ENCODE measurements at regions not wholly inside any gene's neighbourhood (a gene's known extent, or its start where the extent isn't known, plus 50 kb on each side); places are given as distances from the start of the nearest gene placed in this dataset.

- no peaks in the 10 kb centered on the region for H3K79me2 ChIP-seq (ENCODE audit: insufficient read depth, low read length)
- no peaks in the 10 kb centered on the region for H3K4me1 ChIP-seq (ENCODE audit: insufficient read depth, low read length)
- no peaks in the 10 kb centered on the region for H3K4me1 Mint-ChIP-seq (ENCODE audit: low read depth, unreplicated experiment)
- peaks cover 2% of the 10 kb centered on the region for H3K27me3 ChIP-seq (ENCODE audit: insufficient read depth, low read length)
- H3K9me3 Mint-ChIP-seq (ENCODE audit: unreplicated experiment), result no peaks in the 10 kb centered on the region
- no peak overlapping the region for H3K9ac ChIP-seq (ENCODE audit: low read length)
- DNase-seq (ENCODE audit: low read depth) (no peak), FAIRE-seq (no peak)
- TF ChIP-seq, protein P1, sequence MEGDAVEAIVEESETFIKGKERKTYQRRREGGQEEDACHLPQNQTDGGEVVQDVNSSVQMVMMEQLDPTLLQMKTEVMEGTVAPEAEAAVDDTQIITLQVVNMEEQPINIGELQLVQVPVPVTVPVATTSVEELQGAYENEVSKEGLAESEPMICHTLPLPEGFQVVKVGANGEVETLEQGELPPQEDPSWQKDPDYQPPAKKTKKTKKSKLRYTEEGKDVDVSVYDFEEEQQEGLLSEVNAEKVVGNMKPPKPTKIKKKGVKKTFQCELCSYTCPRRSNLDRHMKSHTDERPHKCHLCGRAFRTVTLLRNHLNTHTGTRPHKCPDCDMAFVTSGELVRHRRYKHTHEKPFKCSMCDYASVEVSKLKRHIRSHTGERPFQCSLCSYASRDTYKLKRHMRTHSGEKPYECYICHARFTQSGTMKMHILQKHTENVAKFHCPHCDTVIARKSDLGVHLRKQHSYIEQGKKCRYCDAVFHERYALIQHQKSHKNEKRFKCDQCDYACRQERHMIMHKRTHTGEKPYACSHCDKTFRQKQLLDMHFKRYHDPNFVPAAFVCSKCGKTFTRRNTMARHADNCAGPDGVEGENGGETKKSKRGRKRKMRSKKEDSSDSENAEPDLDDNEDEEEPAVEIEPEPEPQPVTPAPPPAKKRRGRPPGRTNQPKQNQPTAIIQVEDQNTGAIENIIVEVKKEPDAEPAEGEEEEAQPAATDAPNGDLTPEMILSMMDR (IDR thresholded peaks at IDR 0.05; ENCODE audit: insufficient read depth, low read depth, low read length), result no peak
- no peak for TF ChIP-seq EZH2 (IDR thresholded peaks at IDR 0.05; ENCODE audit: insufficient read depth, low read length)
- H3K36me3 Mint-ChIP-seq (ENCODE audit: low read depth, unreplicated experiment), result no peaks in the 10 kb centered on the region
- H3K9me3 ChIP-seq (ENCODE audit: insufficient read depth, low read depth, low read length), result no peaks in the 10 kb centered on the region
- no peak overlapping the region for H3K27ac ChIP-seq (ENCODE audit: low read depth, low read length)
- H3K4me3 ChIP-seq (ENCODE audit: insufficient read depth, low read depth, low read length), result no peak overlapping the region
- H3K36me3 ChIP-seq (ENCODE audit: insufficient read depth, low read length), result no peaks in the 10 kb centered on the region
- H3K27ac Mint-ChIP-seq (ENCODE audit: unreplicated experiment), result no peak overlapping the region
- no peaks in the 10 kb centered on the region for H4K20me1 ChIP-seq (ENCODE audit: insufficient read depth, low read length)
- H3K27me3 Mint-ChIP-seq (ENCODE audit: low read depth, unreplicated experiment), result peaks cover 21% of the 10 kb centered on the region
- no peak overlapping the region for H2AFZ ChIP-seq (ENCODE audit: low read depth, low read length)
- H3K4me3 Mint-ChIP-seq (ENCODE audit: unreplicated experiment), result no peak overlapping the region
- no peak overlapping the region for H3K4me2 ChIP-seq (ENCODE audit: low read length)
Measured at GRCh38 chr10:8233049-8233448, 178.6 kb downstream of the GATA3 start.

DNA sequence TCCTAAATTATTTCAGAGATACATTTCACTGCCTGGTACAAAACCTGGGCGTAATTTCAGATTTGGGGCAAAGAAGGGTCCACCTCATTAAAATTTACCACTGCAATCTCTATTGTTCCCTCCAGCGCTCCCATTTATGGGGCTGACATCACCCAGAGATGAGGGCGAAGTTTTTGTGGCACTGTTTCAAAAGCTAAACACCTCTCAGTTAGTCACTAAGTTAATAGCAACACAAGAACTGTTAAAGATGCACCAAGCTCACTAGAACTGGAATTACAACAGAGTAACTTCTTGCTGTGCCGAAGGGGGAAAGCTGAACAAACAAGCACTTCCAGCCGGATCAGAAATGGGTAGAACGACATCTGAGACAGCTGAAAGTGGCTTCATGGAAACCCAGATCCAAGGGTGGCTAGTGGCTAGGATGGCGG is 179.4 kb downstream of the GATA3 start:
- no peak for FAIRE-seq
- Histone ChIP-seq H3K4me3 (ENCODE audit: insufficient read depth, low read depth, low read length) (no peak overlapping the region), H4K20me1 (ENCODE audit: insufficient read depth, low read length) (no peaks in the 10 kb centered on the region), H3K79me2 (ENCODE audit: insufficient read depth, low read length) (no peaks in the 10 kb centered on the region), H3K4me2 (ENCODE audit: low read length) (no peak overlapping the region), H2AFZ (ENCODE audit: low read depth, low read length) (no peak overlapping the region), H3K9ac (ENCODE audit: low read length) (no peak overlapping the region), H3K27me3 (ENCODE audit: insufficient read depth, low read length) (no peaks in the 10 kb centered on the region), H3K9me3 (ENCODE audit: insufficient read depth, low read depth, low read length) (no peaks in the 10 kb centered on the region), H3K4me1 (ENCODE audit: insufficient read depth, low read length) (no peaks in the 10 kb centered on the region), H3K36me3 (ENCODE audit: insufficient read depth, low read length) (no peaks in the 10 kb centered on the region), H3K27ac (ENCODE audit: low read depth, low read length) (no peak overlapping the region)
- TF ChIP-seq, protein P1 (IDR thresholded peaks at IDR 0.05; ENCODE audit: insufficient read depth, low read depth, low read length), result no peak
- no peak for TF ChIP-seq EZH2 (IDR thresholded peaks at IDR 0.05; ENCODE audit: insufficient read depth, low read length)
- no peaks in the 10 kb centered on the region for H3K9me3 Mint-ChIP-seq (ENCODE audit: unreplicated experiment)
- H3K4me1 Mint-ChIP-seq (ENCODE audit: low read depth, unreplicated experiment), result no peaks in the 10 kb centered on the region
- peaks cover 16% of the 10 kb centered on the region for H3K27me3 Mint-ChIP-seq (ENCODE audit: low read depth, unreplicated experiment)
- no peak overlapping the region for H3K27ac Mint-ChIP-seq (ENCODE audit: unreplicated experiment)
- H3K36me3 Mint-ChIP-seq (ENCODE audit: low read depth, unreplicated experiment), result no peaks in the 10 kb centered on the region
- DNase-seq (ENCODE audit: low read depth), result no peak
- H3K4me3 Mint-ChIP-seq (ENCODE audit: unreplicated experiment), result no peak overlapping the region

DNA sequence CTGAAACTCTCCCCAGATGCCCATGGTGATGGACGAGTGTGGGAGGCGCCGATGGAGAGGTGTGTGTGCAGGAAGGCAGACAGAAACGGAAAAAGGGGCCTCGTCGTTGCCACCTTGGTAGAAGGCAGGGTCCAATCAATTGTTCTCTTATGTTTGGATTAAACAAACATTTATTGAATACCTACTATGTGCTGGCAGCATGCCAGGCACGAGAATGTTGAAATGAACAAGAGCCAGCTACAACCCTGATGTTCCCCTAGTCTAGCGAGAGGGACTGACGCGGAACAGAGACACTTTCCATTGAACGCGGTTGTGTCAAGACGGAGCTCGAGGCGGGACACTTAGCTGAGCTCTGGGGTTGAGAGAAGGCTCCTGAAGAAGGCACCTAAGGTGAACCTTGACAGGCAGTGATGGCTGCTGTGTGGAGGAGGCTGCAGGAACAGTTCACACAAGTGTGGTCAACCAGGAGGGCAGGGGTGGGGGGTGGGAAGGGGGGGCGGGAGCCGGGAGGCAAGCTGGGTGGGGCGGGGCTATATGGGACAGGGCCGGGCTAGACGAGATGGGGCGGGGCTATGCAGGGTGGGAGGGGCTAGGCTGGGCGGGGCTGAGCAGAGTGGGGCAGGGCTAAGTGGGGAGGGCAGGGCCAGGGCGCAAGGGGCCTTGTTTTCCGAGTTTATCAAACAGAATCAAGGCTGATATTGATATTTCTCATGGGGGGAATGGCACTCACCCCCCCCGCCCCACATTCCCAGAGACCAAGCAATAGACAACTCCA is 181.0 kb downstream of the GATA3 start:
- Histone ChIP-seq H3K9me3 (ENCODE audit: insufficient read depth, low read depth, low read length) (no peaks in the 10 kb centered on the region), H3K9ac (ENCODE audit: low read length) (no peak overlapping the region), H3K27me3 (ENCODE audit: insufficient read depth, low read length) (no peaks in the 10 kb centered on the region), H3K36me3 (ENCODE audit: insufficient read depth, low read length) (no peaks in the 10 kb centered on the region), H3K79me2 (ENCODE audit: insufficient read depth, low read length) (no peaks in the 10 kb centered on the region), H3K4me2 (ENCODE audit: low read length) (no peak overlapping the region), H2AFZ (ENCODE audit: low read depth, low read length) (no peak overlapping the region), H3K4me1 (ENCODE audit: insufficient read depth, low read length) (no peaks in the 10 kb centered on the region), H4K20me1 (ENCODE audit: insufficient read depth, low read length) (no peaks in the 10 kb centered on the region), H3K4me3 (ENCODE audit: insufficient read depth, low read depth, low read length) (no peak overlapping the region), H3K27ac (ENCODE audit: low read depth, low read length) (no peak overlapping the region)
- TF ChIP-seq EZH2 (IDR thresholded peaks at IDR 0.05; ENCODE audit: insufficient read depth, low read length), result no peak
- TF ChIP-seq, protein P1 (IDR thresholded peaks at IDR 0.05; ENCODE audit: insufficient read depth, low read depth, low read length), result no peak
- no peak overlapping the region for H3K27ac Mint-ChIP-seq (ENCODE audit: unreplicated experiment)
- DNase-seq (ENCODE audit: low read depth), result no peak
- no peak overlapping the region for H3K4me3 Mint-ChIP-seq (ENCODE audit: unreplicated experiment)
- H3K4me1 Mint-ChIP-seq (ENCODE audit: low read depth, unreplicated experiment), result no peaks in the 10 kb centered on the region
- H3K9me3 Mint-ChIP-seq (ENCODE audit: unreplicated experiment), result no peaks in the 10 kb centered on the region
- H3K27me3 Mint-ChIP-seq (ENCODE audit: low read depth, unreplicated experiment), result peaks cover 21% of the 10 kb centered on the region
- H3K36me3 Mint-ChIP-seq (ENCODE audit: low read depth, unreplicated experiment), result no peaks in the 10 kb centered on the region
- no peak for FAIRE-seq
